Epithelial cell of esophagus (primary cell): ENCODE measurements at regions not wholly inside any gene's neighbourhood (a gene's known extent, or its start where the extent isn't known, plus 50 kb on each side); places are given as distances from the start of the nearest gene placed in this dataset.

Experiments used
- DNase-seq: peaks from one replicate; pipeline ENCODE4 v3.0.0; 2010; ENCODE audit warnings: low read depth
- H3K4me3 ChIP-seq: 2 replicates; pipeline ENCODE4 v1.5.1; 2011; ENCODE audit warnings: mild to moderate bottlenecking, low read length, control low read depth
- CTCF ChIP-seq: IDR thresholded peaks from 2 replicates; pipeline ENCODE4 v1.5.1; 2011; ENCODE audit warnings: low read depth, mild to moderate bottlenecking, low read length, control low read depth, inconsistent platforms; ENCODE audit not compliant: insufficient read depth; ENCODE audit errors: missing control alignments

GRCh38 chr10:10499839-10500238 lies 517.8 kb upstream of the CELF2 start:
- TF ChIP-seq CTCF = no peak
- H3K4me3 ChIP-seq = no peak overlapping the region
- DNase-seq = peak; percentile 37

- no peak for TF ChIP-seq CTCF
- peak; percentile 42 for DNase-seq
- no peak overlapping the region for H3K4me3 ChIP-seq
Measured at GRCh38 chr10:10500937-10501336, 516.7 kb upstream of the CELF2 start.

- DNase-seq = no peak
- TF ChIP-seq CTCF = no peak
- H3K4me3 ChIP-seq = no peak overlapping the region
Measured at GRCh38 chr10:10503772-10504171, 513.9 kb upstream of the CELF2 start.

GRCh38 chr10:10508211-10508610 lies 509.5 kb upstream of the CELF2 start:
- TF ChIP-seq CTCF = no peak
- H3K4me3 ChIP-seq = no peak overlapping the region

GRCh38 chr10:10510179-10510578 lies 507.5 kb upstream of the CELF2 start:
- no peak for TF ChIP-seq CTCF
- no peak for DNase-seq
- no peak overlapping the region for H3K4me3 ChIP-seq

More at GRCh38 chr10:10508211-10508610, 509.5 kb upstream of the CELF2 start:
- no peak for DNase-seq

GRCh38 chr10:10513067-10513466 lies 504.6 kb upstream of the CELF2 start:
- no peak for DNase-seq
- TF ChIP-seq CTCF = no peak
- H3K4me3 ChIP-seq = no peak overlapping the region

GRCh38 chr10:10513898-10514297 lies 503.8 kb upstream of the CELF2 start:
- H3K4me3 ChIP-seq = no peak overlapping the region
- no peak for TF ChIP-seq CTCF
- no peak for DNase-seq
